MCF 10A (cell line): ENCODE measurements at regions not wholly inside any gene's neighbourhood (a gene's known extent, or its start where the extent isn't known, plus 50 kb on each side); places are given as distances from the start of the nearest gene placed in this dataset.
"Not testable (repeated sequence)": the region's sequence is repeated elsewhere in the genome, so short reads cannot be mapped to it uniquely, and the experiment has no call there.

Experiments used
- BruUV-seq: library from RNA; stranded (reverse); fragments of 400-500 nt; replicated peaks from 2 replicates; lab custom pipeline; 2021; lab: Mats Ljungman, UMichigan
- CTCF ChIA-PET: fragments of 300-600 bp; sonication (Branson Sonifier 250); formaldehyde crosslinking; extraction: SDS; loops from one replicate; lab custom pipeline; 2021; ENCODE audit warnings: antibody characterized with exemption, inconsistent platforms; lab: Yijun Ruan, JAX
- POLR2A ChIA-PET: fragments of 300-600, 350-650 bp; sonication (Branson Sonifier 250); formaldehyde crosslinking; extraction: SDS; loops from one replicate; lab custom pipeline; 2020; ENCODE audit warnings: antibody characterized with exemption, inconsistent platforms; lab: Yijun Ruan, JAX
- DNase-seq: peaks from one replicate; pipeline ENCODE4 v3.0.0-alpha.2; 2018; ENCODE audit not compliant: unreplicated experiment
- H3K27ac Mint-ChIP-seq: one replicate; pipeline ENCODE4 v1.8.0; 2022; ENCODE audit warnings: mild to moderate bottlenecking, low read depth, mixed read lengths; ENCODE audit not compliant: unreplicated experiment
- H3K27me3 Mint-ChIP-seq: one replicate; pipeline ENCODE4 v1.8.0; 2022; ENCODE audit warnings: mixed read lengths; ENCODE audit not compliant: insufficient read depth, unreplicated experiment
- H3K36me3 Mint-ChIP-seq: one replicate; pipeline ENCODE4 v1.8.0; 2022; ENCODE audit warnings: mild to moderate bottlenecking, moderate library complexity, mixed read lengths; ENCODE audit not compliant: insufficient read depth, unreplicated experiment
- H3K4me1 Mint-ChIP-seq: one replicate; pipeline ENCODE4 v1.8.0; 2022; ENCODE audit warnings: mixed read lengths; ENCODE audit not compliant: insufficient read depth, unreplicated experiment
- H3K4me3 Mint-ChIP-seq: one replicate; pipeline ENCODE4 v1.8.0; 2022; ENCODE audit warnings: mild to moderate bottlenecking, moderate library complexity, mixed read lengths; ENCODE audit not compliant: unreplicated experiment
- H3K9me3 Mint-ChIP-seq: one replicate; pipeline ENCODE4 v1.8.0; 2022; ENCODE audit warnings: mixed read lengths; ENCODE audit not compliant: unreplicated experiment
- CTCF ChIP-seq: fragments of 200-600 bp; IDR thresholded peaks from one replicate; pipeline ENCODE4 v1.8.0; 2022; ENCODE audit warnings: antibody characterized with exemption, mild to moderate bottlenecking; ENCODE audit not compliant: unreplicated experiment
- intact Hi-C: fragments of 100-400 bp; cut with micrococcal nuclease; formaldehyde crosslinking; loops from 2 replicates; pipeline ENCODE4 v1.14.1; 2022

- Mint-ChIP-seq H3K27me3 (no peaks in the 10 kb centered on the region), H3K36me3 (no peaks in the 10 kb centered on the region), H3K9me3 (peaks cover 26% of the 10 kb centered on the region), H3K4me1 (no peaks in the 10 kb centered on the region), H3K27ac (no peak overlapping the region), H3K4me3 (no peak overlapping the region)
- DNase-seq, result no peak
- no peak for TF ChIP-seq CTCF
- ChIA-PET CTCF (interaction anchor here (0.6 to 1.0 kb wide), 2 partner anchors 29 to 104 kb away, joined by 3 to 4 read pairs; no protein-coding TSS in a partner anchor), POLR2A (interaction anchor here (0.6 to 0.7 kb wide), 2 partner anchors 8 to 430 kb away, joined by 3 to 4 read pairs; no protein-coding TSS in a partner anchor)
- intact Hi-C loops, result no loop called here
- BruUV-seq, result no TSS peak
Measured at GRCh38 chr2:67581751-67582150, 184.6 kb downstream of the ETAA1 start.

- ChIA-PET CTCF (no interaction called here), POLR2A (interaction anchor here (1.1 to 2.0 kb wide), 2 partner anchors 9 to 10 kb away, joined by 4 to 6 read pairs; no protein-coding TSS in a partner anchor)
- H3K36me3 Mint-ChIP-seq, result no peaks in the 10 kb centered on the region
- intact Hi-C loops, result no loop called here
- H3K27ac Mint-ChIP-seq, result no peak overlapping the region
- DNase-seq, result no peak
- no peak overlapping the region for H3K4me3 Mint-ChIP-seq
- no peak for TF ChIP-seq CTCF
- no peaks in the 10 kb centered on the region for H3K4me1 Mint-ChIP-seq
- H3K27me3 Mint-ChIP-seq, result no peaks in the 10 kb centered on the region
- BruUV-seq, result no TSS peak
- H3K9me3 Mint-ChIP-seq, result peaks cover 26% of the 10 kb centered on the region
Measured at GRCh38 chr2:67583185-67583584, 186.1 kb downstream of the ETAA1 start.

- TF ChIP-seq CTCF, result no peak
Measured at GRCh38 chr2:67585400-67585799, 188.3 kb downstream of the ETAA1 start.

GRCh38 chr2:67589121-67589520, 192.0 kb downstream of the ETAA1 start:
- peaks cover 34% of the 10 kb centered on the region for H3K9me3 Mint-ChIP-seq
- H3K36me3 Mint-ChIP-seq, H3K4me3 Mint-ChIP-seq, H3K27ac Mint-ChIP-seq, BruUV-seq, DNase-seq, CTCF ChIA-PET, H3K4me1 Mint-ChIP-seq, intact Hi-C loops, H3K27me3 Mint-ChIP-seq: not testable (repeated sequence)
- POLR2A ChIA-PET, result interaction anchor here (0.7 to 1.1 kb wide), 2 partner anchors 12 to 24 kb away, joined by 3 read pairs; no protein-coding TSS in a partner anchor

More at GRCh38 chr2:67585400-67585799, 188.3 kb downstream of the ETAA1 start:
- POLR2A ChIA-PET, result interaction anchor here (0.6 kb wide), 1 partner anchor 12 kb away, joined by 3 read pairs; no protein-coding TSS in a partner anchor
- Mint-ChIP-seq H3K4me3 (no peak overlapping the region), H3K4me1 (no peaks in the 10 kb centered on the region), H3K9me3 (peaks cover 33% of the 10 kb centered on the region), H3K36me3 (no peaks in the 10 kb centered on the region), H3K27me3 (no peaks in the 10 kb centered on the region), H3K27ac (no peak overlapping the region)
- CTCF ChIA-PET, result interaction anchor here (0.7 kb wide), 1 partner anchor 235 kb away, joined by 4 read pairs; no protein-coding TSS in a partner anchor
- BruUV-seq, result no TSS peak
- DNase-seq, result no peak
- intact Hi-C loops, result no loop called here

- H3K27me3 Mint-ChIP-seq, BruUV-seq, intact Hi-C loops, H3K27ac Mint-ChIP-seq, DNase-seq, H3K36me3 Mint-ChIP-seq, POLR2A ChIA-PET, H3K9me3 Mint-ChIP-seq, H3K4me1 Mint-ChIP-seq, CTCF ChIA-PET, H3K4me3 Mint-ChIP-seq: not testable (repeated sequence)
Measured at GRCh38 chr2:67594522-67594921, 197.4 kb downstream of the ETAA1 start.
